GM06990 (cell line): ENCODE measurements at regions not wholly inside any gene's neighbourhood (a gene's known extent, or its start where the extent isn't known, plus 50 kb on each side); places are given as distances from the start of the nearest gene placed in this dataset.

ENCODE experiments used
- DNase-seq: peaks from one replicate; pipeline ENCODE4 v3.0.0-alpha.2; 2011; ENCODE audit not compliant: insufficient read length; ENCODE audit errors: extremely low read depth
- H3K27me3 ChIP-seq: replicated peaks from 2 replicates; pipeline ENCODE4 v1.6.0; 2011; ENCODE audit warnings: low read length; ENCODE audit not compliant: control insufficient read depth, insufficient read depth
- H3K36me3 ChIP-seq: 2 replicates; pipeline ENCODE4 v1.5.1; 2011; ENCODE audit warnings: low read length; ENCODE audit not compliant: control insufficient read depth, insufficient read depth
- H3K4me3 ChIP-seq: replicated peaks from 2 replicates; pipeline ENCODE4 v1.5.1; 2011; ENCODE audit warnings: low read depth, mild to moderate bottlenecking, control low read depth, low read length
- CTCF ChIP-seq: IDR thresholded peaks from 2 replicates; pipeline ENCODE4 v1.5.1; 2011; ENCODE audit warnings: low read length, control low read depth, mild to moderate bottlenecking, inconsistent platforms; ENCODE audit not compliant: insufficient read depth, poor library complexity, severe bottlenecking

DNA sequence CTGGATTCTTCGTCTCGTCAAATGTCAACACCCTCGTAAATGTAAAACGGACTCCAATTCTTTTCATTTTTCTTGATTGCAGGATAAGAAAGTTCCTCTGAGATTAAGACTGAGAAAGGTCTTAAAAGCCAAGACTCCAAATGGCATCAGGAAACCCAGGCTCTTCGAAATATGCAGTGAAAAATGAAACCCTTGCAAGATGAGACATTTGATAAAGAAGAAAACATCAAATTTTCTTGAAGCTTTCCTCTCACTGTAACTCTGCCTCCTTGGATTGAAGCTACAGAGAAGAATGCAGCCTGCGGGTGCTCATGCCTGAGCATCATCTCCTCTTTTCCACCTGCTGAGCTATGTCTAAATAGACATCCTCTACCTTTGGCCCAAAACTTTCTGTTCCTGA, 342.4 kb upstream of the THBS1 start:
- DNase-seq: no peak
- TF ChIP-seq CTCF: no peak
- H3K27me3 ChIP-seq: no peaks in the 10 kb centered on the region
- no peak overlapping the region for H3K4me3 ChIP-seq
- H3K36me3 ChIP-seq: no peaks in the 10 kb centered on the region

- no peak overlapping the region for H3K4me3 ChIP-seq
- no peaks in the 10 kb centered on the region for H3K27me3 ChIP-seq
- DNase-seq: no peak
- no peaks in the 10 kb centered on the region for H3K36me3 ChIP-seq
- TF ChIP-seq CTCF: no peak
Observed at GRCh38 chr15:39239562-39239961, 341.3 kb upstream of the THBS1 start.

- TF ChIP-seq CTCF: no peak
- Histone ChIP-seq H3K4me3 (no peak overlapping the region), H3K36me3 (no peaks in the 10 kb centered on the region), H3K27me3 (no peaks in the 10 kb centered on the region)
- DNase-seq: no peak
Observed at GRCh38 chr15:39242345-39242744, 338.5 kb upstream of the THBS1 start.

DNA sequence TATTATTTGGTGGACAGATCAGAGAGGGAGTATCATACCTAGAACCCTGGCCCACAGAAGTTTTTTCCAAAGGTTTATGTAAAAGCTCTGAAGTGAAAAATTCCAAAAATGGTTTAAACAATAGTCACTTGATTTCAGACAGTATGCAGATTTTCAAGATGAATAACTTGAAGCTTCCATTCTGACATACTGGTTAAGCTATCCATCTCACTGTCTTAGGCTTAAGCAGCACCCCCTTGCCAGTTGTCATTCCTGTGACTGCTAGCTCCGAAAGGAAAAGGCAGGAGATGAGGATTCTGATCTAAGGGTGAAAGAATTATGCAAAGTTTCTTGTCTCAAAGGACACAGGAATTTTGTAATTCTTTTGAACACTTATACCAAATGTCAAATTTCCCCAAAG, 337.5 kb upstream of the THBS1 start:
- no peak for TF ChIP-seq CTCF
- no peak for DNase-seq
- H3K27me3 ChIP-seq: no peaks in the 10 kb centered on the region
- H3K4me3 ChIP-seq: no peak overlapping the region
- no peaks in the 10 kb centered on the region for H3K36me3 ChIP-seq

- no peak for DNase-seq
Observed at GRCh38 chr15:39244776-39245175, 336.1 kb upstream of the THBS1 start.

More at GRCh38 chr15:39244776-39245175, 336.1 kb upstream of the THBS1 start:
- no peak overlapping the region for H3K4me3 ChIP-seq
- H3K27me3 ChIP-seq: no peaks in the 10 kb centered on the region
- TF ChIP-seq CTCF: no peak
- H3K36me3 ChIP-seq: no peaks in the 10 kb centered on the region
